Glomerular visceral epithelial cell (primary cell): ENCODE measurements at regions not wholly inside any gene's neighbourhood (a gene's known extent, or its start where the extent isn't known, plus 50 kb on each side); places are given as distances from the start of the nearest gene placed in this dataset.

Experiments used
- DNase-seq: peaks from one replicate; pipeline ENCODE4 v3.0.0-alpha.2; 2016; ENCODE audit errors: extremely low spot score

DNA sequence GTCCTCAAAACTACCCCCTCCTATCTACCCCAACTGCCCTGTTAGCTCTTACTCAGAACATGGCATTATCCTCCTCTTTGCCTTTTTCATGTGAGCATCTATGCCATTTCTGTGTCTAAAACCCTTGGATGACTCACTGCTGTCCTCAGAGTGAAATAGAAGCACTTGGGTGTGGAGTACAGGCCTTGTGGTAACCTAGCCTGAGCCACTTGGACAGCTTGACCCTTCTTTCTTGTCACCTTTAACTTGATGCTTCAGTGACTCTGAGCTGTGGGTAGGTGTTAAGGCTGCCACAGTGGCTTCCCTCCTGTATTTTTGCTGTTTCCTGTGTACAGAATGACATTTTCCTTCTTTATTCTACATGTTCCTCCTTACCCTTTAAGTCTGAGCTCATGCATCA is 391.4 kb downstream of the SH3GL2 start:
- no peak for DNase-seq

DNA sequence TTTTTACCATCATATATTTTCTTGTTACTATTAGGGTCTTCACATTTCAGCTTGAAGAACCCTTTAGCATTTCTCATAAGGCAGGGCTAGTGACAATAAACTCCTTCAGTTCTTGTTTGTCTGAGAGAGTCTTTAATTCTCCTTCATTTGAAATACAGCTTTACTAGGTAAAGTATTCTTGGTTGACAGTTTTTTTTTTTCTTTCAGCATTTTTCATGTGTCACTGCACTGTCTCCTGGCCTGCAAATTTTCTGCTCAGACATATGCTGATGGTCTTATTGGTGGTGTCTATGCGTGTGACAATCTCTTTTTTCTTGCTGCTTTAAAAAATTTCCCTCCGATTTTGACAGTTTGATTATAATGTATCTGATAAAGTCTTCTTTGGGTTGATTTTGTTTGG is 399.9 kb downstream of the SH3GL2 start:
- DNase-seq = no peak

DNA sequence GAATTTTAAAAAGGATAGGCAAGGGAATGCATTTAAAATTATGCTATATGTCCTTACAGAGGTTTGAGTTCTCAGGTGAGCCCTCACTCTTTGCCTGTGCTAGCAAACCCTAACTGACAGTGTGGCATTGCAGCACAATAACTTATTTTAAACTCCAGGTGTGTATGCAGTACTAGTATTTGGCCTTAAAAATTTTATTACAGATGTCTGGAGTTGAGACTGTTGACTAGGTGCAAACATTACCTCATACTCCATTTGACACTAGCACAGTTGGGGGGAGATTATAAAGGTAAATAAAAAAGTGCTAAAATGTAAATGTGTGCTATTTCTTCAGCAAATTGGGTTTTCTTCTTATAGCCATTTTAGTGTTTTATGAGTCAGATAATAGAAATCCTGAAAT is 407.7 kb downstream of the SH3GL2 start:
- DNase-seq = no peak

DNA sequence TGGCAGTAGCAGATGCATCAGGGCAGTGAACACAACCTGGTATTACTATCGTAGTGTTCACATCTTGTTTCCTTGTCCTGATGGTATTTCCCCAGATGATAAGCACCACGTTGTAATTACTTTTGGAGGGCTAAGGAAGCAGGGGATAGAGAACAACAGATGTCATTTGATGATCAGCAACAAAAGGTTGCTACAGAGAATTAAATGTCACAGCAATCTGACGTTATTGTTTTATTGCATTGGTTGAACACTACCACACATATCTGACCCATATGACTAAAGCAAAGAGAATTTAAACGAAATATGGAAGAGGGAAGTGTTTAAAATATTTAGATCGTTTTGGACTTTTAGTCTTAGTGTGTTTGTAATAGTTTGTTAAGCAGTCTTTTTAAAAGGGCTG is 408.3 kb downstream of the SH3GL2 start:
- DNase-seq = no peak

DNA sequence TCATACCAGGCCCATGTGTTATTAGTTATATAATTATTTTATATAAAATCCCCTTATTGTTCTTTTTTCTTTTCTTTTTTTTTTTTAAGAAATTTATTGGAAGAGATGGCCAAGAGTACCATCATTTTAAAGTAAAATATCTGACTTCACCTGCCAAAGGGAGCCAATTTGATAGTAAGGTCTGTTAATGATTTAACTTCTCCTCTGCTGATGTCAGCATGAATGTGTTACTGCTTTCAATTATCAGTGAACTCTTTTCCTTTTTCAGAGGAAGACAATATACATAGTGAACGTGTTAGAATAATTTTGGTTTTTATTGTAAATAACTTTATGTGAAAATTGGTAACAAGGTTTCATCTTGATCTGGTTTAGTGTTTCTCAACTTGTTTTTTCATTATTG is 409.6 kb downstream of the SH3GL2 start:
- no peak for DNase-seq

DNA sequence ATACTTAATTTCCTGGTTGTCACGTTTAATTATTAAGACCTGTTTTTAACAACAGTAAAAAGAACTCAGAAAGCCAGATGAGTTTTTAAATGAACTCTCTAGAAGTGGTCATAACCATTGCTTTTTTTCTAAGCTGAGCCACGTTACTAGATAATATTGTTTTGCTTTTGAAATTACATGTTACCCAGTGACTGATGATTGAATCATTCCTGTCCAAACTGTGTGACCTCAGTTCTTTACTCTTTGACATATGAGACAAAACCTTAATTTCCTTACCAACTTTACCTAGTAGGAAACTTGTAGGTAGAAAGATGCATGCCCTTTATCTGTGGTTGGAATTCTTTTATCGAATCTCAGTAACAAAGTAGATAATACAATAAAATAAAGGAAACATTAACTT is 411.7 kb downstream of the SH3GL2 start:
- DNase-seq = no peak

DNA sequence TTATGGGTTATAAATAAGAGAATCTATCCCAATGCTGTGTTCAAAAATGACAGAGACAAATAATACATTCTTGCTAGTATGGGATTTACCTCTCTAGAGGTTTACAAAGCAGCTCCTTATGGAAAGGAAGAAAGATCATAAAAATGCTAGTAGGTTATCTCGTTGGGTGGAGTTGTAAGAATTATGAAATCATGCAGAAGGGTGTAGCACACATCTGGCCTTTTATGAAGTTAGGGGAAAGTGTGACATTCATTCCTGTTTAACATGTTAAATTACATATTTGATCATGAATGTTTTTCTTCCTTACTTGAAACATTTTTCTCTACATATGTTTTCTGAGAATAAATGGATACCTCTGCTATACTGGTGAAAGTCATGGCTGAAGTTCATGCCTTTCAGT is 414.2 kb downstream of the SH3GL2 start:
- DNase-seq = no peak

DNA sequence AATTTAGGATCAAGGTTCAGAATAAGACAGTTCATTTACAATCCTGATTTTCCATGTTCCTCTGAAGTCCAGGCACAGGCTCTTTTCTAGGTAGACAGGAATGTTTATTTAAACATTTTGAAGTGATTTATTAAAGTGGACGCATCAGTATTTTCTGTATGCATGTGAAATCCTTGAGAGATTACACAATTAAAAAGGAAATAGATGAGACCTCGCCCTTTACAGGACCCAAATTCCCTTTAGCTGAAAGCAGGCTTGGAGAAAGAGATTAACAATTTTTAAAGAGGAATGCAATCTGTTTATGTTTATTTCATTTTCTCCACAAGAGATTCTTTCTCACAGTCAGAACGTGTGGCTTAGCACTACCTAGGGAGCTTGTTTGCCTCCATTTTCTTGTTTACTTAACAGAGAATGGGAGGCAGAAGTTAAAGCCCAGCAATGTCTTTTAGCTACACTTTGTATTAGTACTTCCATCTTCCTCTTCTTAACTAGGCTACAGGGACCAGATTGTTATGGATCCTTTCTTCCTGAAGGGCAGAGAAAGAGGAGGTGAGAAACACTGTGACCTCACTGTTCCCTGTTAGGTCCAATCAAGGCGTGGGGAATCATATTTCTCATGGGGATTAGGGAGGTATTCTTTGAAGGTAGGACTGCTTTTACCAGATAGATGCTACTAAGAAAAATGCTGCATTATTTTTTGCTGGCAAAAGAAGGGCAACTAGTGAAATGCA is 416.0 kb downstream of the SH3GL2 start:
- DNase-seq = no peak

DNA sequence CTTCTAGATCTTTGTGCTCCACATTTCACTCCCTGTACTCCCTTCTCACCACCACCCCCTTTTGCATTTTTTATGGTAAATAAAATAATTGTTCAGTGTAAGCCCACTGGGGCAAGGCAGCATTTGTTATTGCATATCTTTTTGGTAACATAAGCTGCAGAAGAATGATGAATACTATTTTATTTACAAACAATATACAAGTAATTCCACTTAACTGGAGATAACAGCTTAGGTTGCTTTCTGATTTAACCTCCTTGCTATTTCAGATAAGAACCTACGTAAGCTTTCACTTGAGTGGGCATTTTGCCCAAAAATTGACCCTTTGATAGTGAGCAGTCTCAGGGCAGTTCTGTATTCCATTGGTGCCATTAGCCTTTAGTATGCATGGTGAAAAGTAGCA is 417.9 kb downstream of the SH3GL2 start:
- no peak for DNase-seq

DNA sequence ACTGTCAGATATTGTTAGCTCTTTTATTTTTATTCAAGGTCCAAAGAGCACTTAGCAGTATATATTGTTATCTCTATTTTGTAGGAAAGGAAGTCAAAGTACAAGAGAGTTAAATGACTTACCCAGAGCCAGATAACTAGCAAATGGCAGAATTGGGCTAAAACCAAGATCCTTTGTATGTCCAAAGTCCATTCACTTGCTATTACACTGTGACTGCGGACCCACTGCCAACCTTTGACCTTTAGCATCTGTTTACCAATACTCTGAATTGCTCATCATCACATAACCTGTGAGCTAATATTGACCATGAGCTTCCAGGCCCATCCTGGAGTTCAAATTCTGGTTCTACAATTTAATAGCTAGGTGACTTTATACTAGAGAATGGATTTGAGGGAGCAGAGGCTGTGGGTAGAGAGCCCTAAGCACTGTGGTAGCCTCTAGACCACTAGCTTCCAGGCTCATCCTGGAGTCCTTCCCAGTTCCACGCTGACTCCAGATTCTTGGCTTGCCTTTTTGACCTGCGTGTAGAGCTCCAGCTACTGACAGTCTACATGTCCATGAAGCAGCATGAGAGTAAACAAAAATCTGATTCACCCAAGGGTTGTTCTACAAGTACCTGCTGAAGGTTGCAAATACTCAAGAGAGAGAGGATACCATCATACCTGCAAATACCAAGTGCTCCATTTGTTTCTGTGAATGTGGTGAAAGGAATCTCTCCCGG is 424.0 kb downstream of the SH3GL2 start:
- DNase-seq = no peak

DNA sequence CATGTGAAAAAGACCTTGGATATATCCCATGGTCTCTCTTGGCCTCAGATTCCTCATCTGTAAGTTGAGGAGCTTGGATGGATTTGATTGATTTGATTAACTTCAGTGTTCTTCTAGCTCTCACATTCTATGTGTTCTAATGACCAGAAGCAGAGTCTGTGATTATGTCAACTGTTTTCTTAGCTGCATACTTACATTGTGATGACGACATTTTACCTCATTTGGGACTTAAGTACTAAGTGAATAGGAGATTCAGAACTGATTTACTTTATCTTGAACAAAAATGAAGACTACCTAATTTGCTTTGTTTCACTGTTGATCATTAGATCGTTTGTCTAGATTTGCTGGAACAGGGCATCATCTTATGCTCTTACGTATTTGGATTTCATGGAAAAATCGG is 427.7 kb downstream of the SH3GL2 start:
- no peak for DNase-seq

DNA sequence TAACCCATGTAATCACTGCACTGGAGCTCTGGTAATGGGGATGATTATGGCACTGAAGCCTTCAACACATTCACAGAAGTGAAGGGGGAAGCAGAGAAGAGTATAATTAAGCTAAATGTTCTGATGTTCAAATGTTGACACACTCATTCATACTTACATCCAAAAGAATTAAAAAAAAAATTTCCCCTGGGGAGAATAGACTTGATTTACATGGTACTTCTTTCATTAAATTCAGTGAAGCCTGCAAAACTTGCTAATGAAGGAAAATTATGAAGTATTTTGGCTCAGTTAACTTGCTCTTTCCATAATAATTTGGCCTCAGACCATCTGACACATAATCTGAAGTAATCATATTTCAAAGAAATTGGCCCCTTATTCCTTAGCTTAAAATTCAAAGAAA is 428.8 kb downstream of the SH3GL2 start:
- DNase-seq = no peak

DNA sequence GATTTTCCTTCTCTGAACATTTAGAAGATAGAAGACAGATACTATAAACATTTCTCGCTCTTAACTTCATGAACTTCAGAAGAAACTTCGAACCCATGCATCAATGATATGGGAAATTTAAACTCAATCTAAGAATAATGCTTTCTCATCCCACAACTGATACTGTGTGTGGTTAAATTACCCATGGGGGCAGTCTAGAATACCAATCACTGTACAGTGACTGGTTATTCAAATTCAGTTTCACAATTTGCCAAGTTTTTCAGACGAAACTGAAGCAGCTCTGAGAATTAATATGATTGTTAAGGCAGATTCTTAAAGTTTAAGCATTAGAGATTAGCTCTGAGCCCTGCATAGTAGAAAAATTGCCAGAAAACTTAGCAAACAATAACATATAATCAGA is 431.0 kb downstream of the SH3GL2 start:
- no peak for DNase-seq

DNA sequence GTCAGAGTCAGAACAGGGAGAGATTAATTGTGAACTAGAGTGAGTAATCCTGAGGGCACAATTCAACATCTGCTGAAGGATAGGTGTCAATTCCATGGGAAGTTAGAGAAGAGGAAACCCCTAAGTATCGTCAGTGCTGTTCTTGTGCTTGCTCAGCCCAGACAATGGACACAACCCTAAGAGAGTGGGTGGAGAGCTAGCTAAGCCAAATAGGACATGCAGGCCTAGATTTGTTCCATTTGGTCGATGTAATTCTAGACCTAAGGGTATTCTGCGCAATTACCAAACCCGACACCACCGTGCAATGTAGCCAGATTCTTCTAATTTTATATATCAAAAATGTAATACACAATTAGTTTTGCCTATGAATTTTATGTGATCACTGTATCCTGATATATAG is 431.6 kb downstream of the SH3GL2 start:
- no peak for DNase-seq

DNA sequence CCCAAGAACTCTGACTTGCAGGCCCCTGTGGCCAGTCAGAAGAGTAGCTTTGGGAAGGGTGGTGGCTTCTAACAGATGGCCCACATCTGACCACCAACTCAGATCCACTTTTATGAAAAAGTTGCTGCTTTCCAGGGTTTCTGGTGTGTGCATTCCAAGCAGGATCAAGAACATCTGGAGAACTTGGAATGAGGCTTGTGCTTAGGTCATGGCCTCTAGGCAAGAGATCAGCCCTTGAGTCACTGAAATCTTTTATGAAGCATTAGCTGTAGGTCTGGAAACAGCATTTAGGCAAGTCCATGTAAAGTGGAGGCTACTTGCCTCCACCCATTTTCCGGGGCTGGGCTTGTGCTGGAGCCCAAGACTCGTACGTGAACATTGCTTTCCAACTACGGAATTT is 433.3 kb downstream of the SH3GL2 start:
- no peak for DNase-seq

DNA sequence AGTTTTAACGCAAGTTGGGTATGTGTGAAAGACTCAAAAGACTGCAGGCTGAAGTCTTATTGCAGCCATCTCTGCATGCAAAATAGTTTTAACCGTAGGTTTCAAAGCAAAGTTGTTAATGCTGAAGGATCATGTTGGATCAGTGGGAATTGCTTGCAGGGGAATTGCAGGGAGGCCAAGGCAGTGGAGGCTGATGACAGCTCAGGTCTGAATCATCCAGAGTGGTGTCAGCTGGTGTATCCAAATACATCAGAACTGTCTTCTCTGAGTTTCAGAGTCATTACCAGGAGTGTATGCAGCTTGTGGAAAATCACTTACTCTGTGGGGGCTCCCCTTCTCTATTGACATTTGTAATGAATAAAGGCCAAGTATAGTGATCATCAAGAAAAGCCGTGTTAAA is 435.7 kb downstream of the SH3GL2 start:
- DNase-seq = no peak

DNA sequence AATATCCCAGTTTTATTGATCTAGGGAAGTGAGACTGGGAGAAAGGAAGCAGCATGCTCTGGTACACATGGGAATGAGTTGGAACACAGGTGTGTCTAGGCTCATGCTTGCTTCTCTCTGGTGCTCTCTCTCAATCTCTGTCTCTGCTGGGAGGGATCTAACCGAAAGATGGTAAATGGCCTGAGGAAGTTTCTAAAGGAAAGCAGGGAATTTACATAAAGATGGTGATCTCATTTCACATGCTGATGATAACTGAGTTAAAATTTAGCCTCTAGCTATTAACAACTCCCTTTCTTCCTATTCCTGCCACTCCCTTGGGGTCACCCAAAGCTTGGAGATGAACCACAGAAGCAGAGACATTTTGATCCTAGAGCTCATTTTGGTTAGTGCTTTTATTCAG is 436.2 kb downstream of the SH3GL2 start:
- no peak for DNase-seq

DNA sequence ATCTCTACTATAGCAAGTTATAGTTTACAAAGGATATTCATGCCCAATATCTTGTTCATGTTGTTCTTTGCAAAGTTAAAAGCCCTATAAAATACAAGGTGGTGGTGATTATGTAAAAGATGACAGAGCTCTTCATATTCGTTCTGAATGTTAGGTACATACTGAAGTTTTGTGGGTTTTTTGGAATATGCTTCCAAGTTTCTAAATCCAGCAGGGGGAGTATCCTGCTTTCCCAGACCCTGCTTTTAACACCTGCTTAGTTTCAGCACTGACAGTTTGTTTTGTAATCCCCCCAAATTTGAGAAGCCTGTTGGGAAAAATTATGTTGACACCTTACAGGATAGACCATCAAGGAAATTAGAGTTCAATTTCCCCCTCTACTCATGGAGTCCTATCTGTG is 438.3 kb downstream of the SH3GL2 start:
- DNase-seq = no peak

DNA sequence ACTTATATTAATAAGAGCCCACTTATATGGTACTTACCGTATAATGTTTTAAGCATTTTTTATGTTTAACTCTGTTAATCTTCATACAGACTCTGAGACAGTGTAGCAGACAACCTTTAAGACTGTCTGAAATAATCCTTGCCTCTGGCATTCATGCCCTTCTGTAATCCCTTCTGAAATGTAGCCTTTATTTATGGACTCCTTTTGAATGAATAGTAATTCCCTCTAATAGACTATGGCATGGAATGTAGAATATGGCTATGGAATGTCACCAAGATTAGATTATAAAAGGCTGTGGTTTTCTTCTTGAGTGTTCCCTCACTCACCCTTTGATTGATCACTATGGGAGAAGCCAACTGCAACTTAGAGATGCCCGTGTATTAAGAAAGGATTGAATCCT is 439.4 kb downstream of the SH3GL2 start:
- DNase-seq = no peak

DNA sequence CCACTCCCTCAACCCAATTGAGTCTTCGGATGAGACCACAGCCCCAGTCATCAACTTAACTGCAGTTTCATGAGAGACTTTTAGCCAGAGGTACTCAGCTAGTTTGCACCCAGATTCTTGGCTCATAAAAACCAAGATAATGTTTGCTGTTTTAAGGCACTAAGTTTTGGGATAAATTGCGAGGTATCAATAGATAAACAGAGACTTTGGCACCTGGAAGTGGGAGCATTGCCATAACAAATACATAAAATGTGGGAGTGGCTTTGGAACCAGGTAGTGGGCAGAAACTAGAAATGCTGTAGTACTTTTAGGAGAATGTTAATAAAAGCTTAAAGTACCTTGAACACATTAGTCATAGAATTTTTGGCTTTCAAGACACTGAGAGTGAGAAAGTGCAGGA is 439.8 kb downstream of the SH3GL2 start:
- no peak for DNase-seq

DNA sequence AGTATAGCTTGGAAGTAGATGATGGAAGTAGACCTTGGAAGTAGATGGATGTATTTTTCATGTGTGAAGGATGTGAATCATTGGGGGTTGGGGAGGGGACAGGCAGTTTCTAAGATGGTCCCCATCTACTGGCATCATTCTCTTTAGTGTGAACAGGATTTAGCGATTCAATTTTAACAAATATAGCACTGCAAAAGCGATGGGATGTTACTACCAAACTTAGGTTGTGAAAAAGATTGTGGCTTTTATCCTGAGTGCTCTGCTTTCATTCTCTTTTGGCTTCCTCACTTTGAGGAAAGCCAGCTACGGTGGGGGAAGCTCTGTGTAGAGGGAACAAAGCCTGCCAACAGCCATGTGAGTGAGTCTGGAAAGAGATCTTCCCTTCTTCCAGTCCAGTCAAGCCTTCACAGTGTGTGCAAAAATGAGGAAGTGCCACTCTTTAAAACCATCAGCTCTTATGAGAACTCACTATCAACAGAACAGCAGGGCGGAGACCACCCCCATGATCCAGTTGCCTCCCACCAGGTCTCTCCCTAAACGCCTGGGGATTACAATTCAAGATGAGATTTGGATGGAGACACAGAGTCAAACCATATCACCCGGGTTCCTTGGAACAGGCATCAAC is 441.4 kb downstream of the SH3GL2 start:
- DNase-seq = no peak

DNA sequence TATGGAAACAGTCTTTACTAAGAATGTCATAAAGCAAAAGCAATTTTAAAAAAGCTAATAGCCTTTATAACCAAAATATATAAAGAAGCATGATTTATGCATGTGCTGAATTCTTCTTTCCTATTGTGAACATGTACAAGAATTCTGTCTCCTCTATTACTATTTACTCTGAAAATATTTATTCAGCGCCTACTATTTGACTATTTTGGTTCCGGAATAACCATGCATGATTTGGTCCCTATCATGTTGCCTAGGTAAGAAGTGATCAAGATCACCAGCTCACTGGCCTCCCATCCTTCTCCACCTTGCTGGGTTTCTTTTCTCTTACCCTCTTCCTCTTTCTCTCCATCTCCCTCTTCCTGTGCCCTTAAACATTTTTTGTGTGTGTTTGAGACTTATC is 443.8 kb downstream of the SH3GL2 start:
- no peak for DNase-seq

DNA sequence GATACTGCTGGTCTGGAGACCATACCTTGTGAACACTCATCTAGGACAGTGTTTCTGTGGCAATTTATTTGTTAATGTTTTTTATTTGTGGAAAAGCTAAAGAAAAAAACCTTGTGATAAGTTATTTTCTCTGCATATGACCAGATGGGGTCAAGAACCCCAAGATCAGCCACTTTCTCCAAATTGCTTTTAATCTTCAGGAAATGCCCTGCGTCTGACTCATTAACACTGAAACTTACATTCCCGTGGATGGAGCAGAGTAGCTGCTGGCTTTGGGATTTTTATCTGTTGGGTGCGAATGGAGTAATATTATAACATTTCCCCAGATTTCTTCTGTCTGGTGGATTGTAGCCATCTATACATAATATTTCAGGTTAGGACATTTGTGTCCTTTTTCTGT is 444.5 kb downstream of the SH3GL2 start:
- no peak for DNase-seq
